K562 (cell line): ENCODE measurements at regions not wholly inside any gene's neighbourhood (a gene's known extent, or its start where the extent isn't known, plus 50 kb on each side); places are given as distances from the start of the nearest gene placed in this dataset.

Source experiments
- ATAC-seq: fragments of 200-7000 bp; cut with Tn5 transposase; 3 replicates; pipeline ENCODE4 v1.9.1; 2020; ENCODE audit warnings: moderate library complexity
- BruUV-seq: library from RNA; stranded (reverse); fragments of 400-500 nt; replicated peaks from 2 replicates; lab custom pipeline; 2021; lab: Mats Ljungman, UMichigan
- CTCF ChIA-PET: fragments of 300-600 bp; formaldehyde crosslinking; extraction: SDS; loops from one replicate; lab custom pipeline; 2021; ENCODE audit warnings: low intra/inter-chr PET ratio; lab: Yijun Ruan, JAX
- POLR2A ChIA-PET: fragments of 300-600, 350-650 bp; sonication (Branson Sonifier 250); formaldehyde crosslinking; extraction: SDS; loops from one replicate; lab custom pipeline; 2021; ENCODE audit warnings: antibody characterized with exemption, inconsistent platforms; lab: Yijun Ruan, JAX
- DNase-seq, 4 experiments: peaks; one replicate each; pipeline versions ENCODE4 v3.0.0 to v3.0.0-alpha.2; 2011 to 2018; ENCODE audit warnings: low spot score in 3 of 4, mixed read lengths in 3 of 4; ENCODE audit errors: extremely low read depth in 1 of 4
- FAIRE-seq: peaks from 2 replicates; lab custom pipeline; 2011; peaks lifted over from hg19 to GRCh38; lab: Jason Lieb, UNC
- H2AFZ ChIP-seq: 2 replicates; pipeline ENCODE4 v1.6.0; 2011; ENCODE audit warnings: low read depth, low read length, control low read depth, inconsistent platforms
- H3K27ac ChIP-seq: fragments of 200-600 bp; 3 replicates; pipeline ENCODE4 v1.8.0; 2011; ENCODE audit warnings: low read depth, mild to moderate bottlenecking, control low read depth, inconsistent platforms, low read length, moderate library complexity, mixed read lengths; ENCODE audit errors: extremely low read depth
- H3K27me3 ChIP-seq, 2 experiments: fragments of 300-600 bp in 1 of 2; 2 replicates in 1 of 2; 3 replicates in 1 of 2; pipeline versions ENCODE4 v1.6.0 to v1.8.0; 2011; ENCODE audit warnings: inconsistent platforms in 2 of 2, low read length in 2 of 2, mild to moderate bottlenecking in 1 of 2, mixed read lengths in 1 of 2, moderate library complexity in 1 of 2; ENCODE audit not compliant: control insufficient read depth in 2 of 2, insufficient read depth in 2 of 2
- H3K36me3 ChIP-seq: fragments of 300-600 bp; 3 replicates; pipeline ENCODE4 v1.8.0; 2011; ENCODE audit warnings: mild to moderate bottlenecking, low read length, inconsistent platforms; ENCODE audit not compliant: control insufficient read depth, insufficient read depth
- H3K4me1 ChIP-seq, 2 experiments: fragments of 200-600 bp in 1 of 2; replicated peaks in 1 of 2; 2 replicates in 1 of 2; 3 replicates in 1 of 2; pipeline versions ENCODE4 v1.5.1 to v1.8.0; 2011; ENCODE audit warnings: inconsistent platforms in 2 of 2, low read length in 2 of 2, mild to moderate bottlenecking in 1 of 2, mixed read lengths in 1 of 2, moderate library complexity in 1 of 2; ENCODE audit not compliant: control insufficient read depth in 2 of 2, insufficient read depth in 2 of 2
- H3K4me2 ChIP-seq: 2 replicates; pipeline ENCODE4 v1.6.1; 2011; ENCODE audit warnings: low read length, control low read depth, inconsistent platforms, mixed read lengths; ENCODE audit not compliant: insufficient read depth
- H3K4me3 ChIP-seq: fragments of 200-600 bp; sonication (generic), shearing (Covaris generic); 2 replicates; pipeline ENCODE4 v1.5.1; 2016; ENCODE audit warnings: control low read depth, inconsistent platforms
- H3K79me2 ChIP-seq: fragments of 200-600 bp; 3 replicates; pipeline ENCODE4 v1.8.0; 2011; ENCODE audit warnings: low read length, inconsistent platforms; ENCODE audit not compliant: control insufficient read depth, insufficient read depth
- H3K9ac ChIP-seq, 2 experiments: 2 replicates each; pipeline versions ENCODE4 v1.6.0 to v1.6.1; 2011; ENCODE audit warnings: low read depth in 2 of 2, low read length in 2 of 2, control low read depth in 1 of 2, inconsistent platforms in 1 of 2, mild to moderate bottlenecking in 1 of 2, mixed read lengths in 1 of 2; ENCODE audit not compliant: insufficient read depth in 1 of 2
- H3K9me1 ChIP-seq: one replicate; pipeline ENCODE4 v1.6.0; 2011; ENCODE audit warnings: inconsistent platforms, mild to moderate bottlenecking, low read length, moderate library complexity; ENCODE audit not compliant: control insufficient read depth, insufficient read depth
- H3K9me3 ChIP-seq: replicated peaks from 2 replicates; pipeline ENCODE4 v1.5.1; 2011; ENCODE audit warnings: low read depth, low read length, inconsistent platforms; ENCODE audit not compliant: control insufficient read depth, insufficient read depth
- H4K20me1 ChIP-seq: replicated peaks from 2 replicates; pipeline ENCODE4 v1.6.1; 2011; ENCODE audit warnings: low read length, inconsistent platforms, mixed read lengths; ENCODE audit not compliant: control insufficient read depth, insufficient read depth
- FOSL1 ChIP-seq: fragments of 200-800 bp; sonication (Bioruptor generic); conservative IDR thresholded peaks from 2 replicates; pipeline ENCODE4 v1.6.1; 2016; ENCODE audit warnings: missing genetic modification characterization, missing compliant biosample characterization
- GABPB2 ChIP-seq: fragments of 250-450 bp; sonication (Bioruptor Pico); conservative IDR thresholded peaks from 2 replicates; pipeline ENCODE4 v1.5.1; 2021; ENCODE audit warnings: mild to moderate bottlenecking
- HDGF ChIP-seq: fragments of 450-650 bp; IDR thresholded peaks from 2 replicates; pipeline ENCODE4 v1.6.1; 2016
- IFI16 ChIP-seq: fragments of 250-450 bp; sonication (Bioruptor Pico); IDR thresholded peaks from 2 replicates; pipeline ENCODE4 v2.1.2; 2022; ENCODE audit warnings: mild to moderate bottlenecking, inconsistent platforms
- MEIS2 ChIP-seq: fragments of 450-650 bp; IDR thresholded peaks from 2 replicates; pipeline ENCODE4 v1.6.1; 2014; ENCODE audit warnings: mild to moderate bottlenecking; ENCODE audit not compliant: partially characterized antibody
- NFIC ChIP-seq: fragments of 450-650 bp; IDR thresholded peaks from 2 replicates; pipeline ENCODE4 v1.6.1; 2017; ENCODE audit warnings: mild to moderate bottlenecking, inconsistent platforms
- SOX6 ChIP-seq: fragments of 450-650 bp; IDR thresholded peaks from 2 replicates; pipeline ENCODE4 v1.6.1; 2014; ENCODE audit warnings: mild to moderate bottlenecking
- ZBTB40 ChIP-seq, 2 experiments: fragments of 450-650 bp in 1 of 2; sonication (generic) in 1 of 2; formaldehyde crosslinking in 1 of 2; IDR thresholded peaks; 2 replicates each; pipeline versions ENCODE4 v1.7.1 to v1.9.0; 2016 to 2022; ENCODE audit warnings: inconsistent platforms in 1 of 2, mild to moderate bottlenecking in 1 of 2, missing genetic modification reagents in 1 of 2
- ZNF253 ChIP-seq: fragments of 250-450 bp; sonication (Bioruptor Pico); conservative IDR thresholded peaks from 2 replicates; pipeline ENCODE4 v1.6.1; 2021; ENCODE audit warnings: mild to moderate bottlenecking
- ZNF316 ChIP-seq: fragments of 450-650 bp; IDR thresholded peaks from 2 replicates; pipeline ENCODE4 v1.6.1; 2016
- ZNF561 ChIP-seq: fragments of 450-650 bp; formaldehyde crosslinking; conservative IDR thresholded peaks from 2 replicates; pipeline ENCODE4 v1.4.0; 2020; ENCODE audit warnings: mild to moderate bottlenecking, moderate library complexity
- ZNF699 ChIP-seq: fragments of 250-450 bp; sonication (Bioruptor Pico); IDR thresholded peaks from 2 replicates; pipeline ENCODE4 v1.8.0; 2021; ENCODE audit warnings: mild to moderate bottlenecking, moderate library complexity; ENCODE audit not compliant: insufficient replicate concordance
- ZNF830 ChIP-seq: fragments of 250-450 bp; sonication (Bioruptor Pico); IDR thresholded peaks from 2 replicates; pipeline ENCODE4 v1.5.0; 2021; ENCODE audit warnings: mild to moderate bottlenecking
- WGBS: fragments of 100-300 bp; shearing (Covaris generic); methylation state at CpG from one replicate; pipeline ENCODE4 v1.1.6; 2016; ENCODE audit warnings: low coverage, mixed read lengths; ENCODE audit not compliant: insufficient coverage; ENCODE audit errors: missing lambda C conversion rate; 5-methylcytosine and 5-hydroxymethylcytosine counted together
- in situ Hi-C: fragments of 300-500 bp; cut with MboI; formaldehyde crosslinking; loops from 4 replicates; pipeline ENCODE4 v1.15.0; 2018; ENCODE audit warnings: inconsistent platforms, mixed read lengths
- intact Hi-C: fragments of 100-400 bp; cut with micrococcal nuclease; formaldehyde crosslinking; loops from 2 replicates; pipeline ENCODE4 v1.14.2; 2022

GRCh38 chr10:30755441-30755953, 125.9 kb upstream of the LYZL2 start:
- Histone ChIP-seq H3K27ac (no peak overlapping the region), H3K36me3 (no peaks in the 10 kb centered on the region), H3K4me3 (no peak overlapping the region), H3K27me3 (peaks cover 19 to 43% of the 10 kb centered on the region in 2 experiments; a peak in 3 of 5 replicates), H3K9me3 (no peaks in the 10 kb centered on the region), H3K4me2 (no peak overlapping the region), H3K9me1 (no peaks in the 10 kb centered on the region), H3K4me1 (peaks cover 7 to 11% of the 10 kb centered on the region in 2 experiments; a peak in 4 of 5 replicates), H4K20me1 (peaks cover 10% of the 10 kb centered on the region; the same call in 1 of the 2 replicates), H3K9ac (no peak overlapping the region), H3K79me2 (no peaks in the 10 kb centered on the region), H2AFZ (no peak overlapping the region)
- WGBS: 1% methylated on average over 6 of the region's 6 CpGs
- DNase-seq: no peak
- CTCF ChIA-PET: no interaction called here
- POLR2A ChIA-PET: no interaction called here
- no TSS peak for BruUV-seq
- in situ Hi-C loops (no loop called here), intact Hi-C loops (no loop called here)
- FAIRE-seq: no peak
- ATAC-seq: no peak
- no peak for TF ChIP-seq IFI16 (CRISPR knock-in tag)
- no peak for TF ChIP-seq ZBTB40 (IDR thresholded peaks at IDR 0.05)
- no peak for TF ChIP-seq ZBTB40 (CRISPR knock-in tag; IDR thresholded peaks at IDR 0.05)
- TF ChIP-seq ZNF253 (CRISPR knock-in tag): no peak
- TF ChIP-seq NFIC: no peak
- TF ChIP-seq GABPB2 (CRISPR knock-in tag): no peak
- no peak for TF ChIP-seq MEIS2
- no peak for TF ChIP-seq FOSL1 (tag)
- TF ChIP-seq ZNF316: no peak
- no peak for TF ChIP-seq SOX6
- no peak for TF ChIP-seq ZNF699
- no peak for TF ChIP-seq HDGF
- TF ChIP-seq ZNF830: no peak
- TF ChIP-seq ZNF561 (CRISPR knock-in tag): no peak
